Amniotic epithelial cell (primary cell): ENCODE measurements at regions not wholly inside any gene's neighbourhood (a gene's known extent, or its start where the extent isn't known, plus 50 kb on each side); places are given as distances from the start of the nearest gene placed in this dataset.

Experiments
- DNase-seq: peaks from one replicate; pipeline ENCODE4 v3.0.0-alpha.2; 2010; ENCODE audit warnings: low read depth

GRCh38 chr12:91241756-91242155 lies 59.1 kb upstream of the DCN start:
- peak; percentile 51 for DNase-seq

GRCh38 chr12:91240386-91241095 lies 57.9 kb upstream of the DCN start:
- no peak for DNase-seq

GRCh38 chr12:91239481-91239880 lies 56.9 kb upstream of the DCN start:
- DNase-seq: peak; percentile 29
